GM18867 (cell line): ENCODE measurements at regions not wholly inside any gene's neighbourhood (a gene's known extent, or its start where the extent isn't known, plus 50 kb on each side); places are given as distances from the start of the nearest gene placed in this dataset.

Source experiments
- ATAC-seq: cut with Tn5 transposase; IDR thresholded peaks from one replicate; pipeline ENCODE4 v1.9.1; 2021; ENCODE audit warnings: mild to moderate bottlenecking, moderate library complexity; ENCODE audit not compliant: unreplicated experiment

- no peak for ATAC-seq
Observed at GRCh38 chr4:127071443-127071842, 561.3 kb upstream of the INTU start.

- no peak for ATAC-seq
Observed at GRCh38 chr4:127080141-127080540, 552.6 kb upstream of the INTU start.

GRCh38 chr4:127081041-127081440, 551.7 kb upstream of the INTU start:
- no peak for ATAC-seq

- ATAC-seq, result no peak
Observed at GRCh38 chr4:127082986-127083385, 549.8 kb upstream of the INTU start.

GRCh38 chr4:127084666-127085065, 548.1 kb upstream of the INTU start:
- ATAC-seq, result no peak

GRCh38 chr4:127097061-127097460, 535.7 kb upstream of the INTU start:
- ATAC-seq, result no peak

GRCh38 chr4:127102361-127102760, 530.4 kb upstream of the INTU start:
- no peak for ATAC-seq

- ATAC-seq, result no peak
Observed at GRCh38 chr4:127103681-127104115, 529.1 kb upstream of the INTU start.

- no peak for ATAC-seq
Observed at GRCh38 chr4:127113844-127114362, 518.9 kb upstream of the INTU start.

- no peak for ATAC-seq
Observed at GRCh38 chr4:127118681-127119080, 514.1 kb upstream of the INTU start.

GRCh38 chr4:127120441-127121090, 512.2 kb upstream of the INTU start:
- ATAC-seq, result no peak

GRCh38 chr4:127124919-127125318, 507.8 kb upstream of the INTU start:
- ATAC-seq, result no peak

GRCh38 chr4:127126718-127127117, 506.0 kb upstream of the INTU start:
- no peak for ATAC-seq

- no peak for ATAC-seq
Observed at GRCh38 chr4:127131527-127131926, 501.2 kb upstream of the INTU start.

GRCh38 chr4:127134490-127134889, 498.3 kb upstream of the INTU start:
- peak; percentile 45 for ATAC-seq

GRCh38 chr4:127138586-127138985, 494.2 kb upstream of the INTU start:
- ATAC-seq, result no peak

GRCh38 chr4:127139788-127140286, 492.9 kb upstream of the INTU start:
- ATAC-seq, result no peak

- no peak for ATAC-seq
Observed at GRCh38 chr4:127140306-127140705, 492.5 kb upstream of the INTU start.

- ATAC-seq, result no peak
Observed at GRCh38 chr4:127141856-127142255, 490.9 kb upstream of the INTU start.

- no peak for ATAC-seq
Observed at GRCh38 chr4:127143460-127144195, 489.1 kb upstream of the INTU start.

- no peak for ATAC-seq
Observed at GRCh38 chr4:127145006-127145540, 487.7 kb upstream of the INTU start.

- ATAC-seq, result no peak
Observed at GRCh38 chr4:127148165-127148564, 484.6 kb upstream of the INTU start.
